ENCODE measurements at regions not wholly inside any gene's neighbourhood (a gene's known extent, or its start where the extent isn't known, plus 50 kb on each side); places are given as distances from the start of the nearest gene placed in this dataset.

DNA sequence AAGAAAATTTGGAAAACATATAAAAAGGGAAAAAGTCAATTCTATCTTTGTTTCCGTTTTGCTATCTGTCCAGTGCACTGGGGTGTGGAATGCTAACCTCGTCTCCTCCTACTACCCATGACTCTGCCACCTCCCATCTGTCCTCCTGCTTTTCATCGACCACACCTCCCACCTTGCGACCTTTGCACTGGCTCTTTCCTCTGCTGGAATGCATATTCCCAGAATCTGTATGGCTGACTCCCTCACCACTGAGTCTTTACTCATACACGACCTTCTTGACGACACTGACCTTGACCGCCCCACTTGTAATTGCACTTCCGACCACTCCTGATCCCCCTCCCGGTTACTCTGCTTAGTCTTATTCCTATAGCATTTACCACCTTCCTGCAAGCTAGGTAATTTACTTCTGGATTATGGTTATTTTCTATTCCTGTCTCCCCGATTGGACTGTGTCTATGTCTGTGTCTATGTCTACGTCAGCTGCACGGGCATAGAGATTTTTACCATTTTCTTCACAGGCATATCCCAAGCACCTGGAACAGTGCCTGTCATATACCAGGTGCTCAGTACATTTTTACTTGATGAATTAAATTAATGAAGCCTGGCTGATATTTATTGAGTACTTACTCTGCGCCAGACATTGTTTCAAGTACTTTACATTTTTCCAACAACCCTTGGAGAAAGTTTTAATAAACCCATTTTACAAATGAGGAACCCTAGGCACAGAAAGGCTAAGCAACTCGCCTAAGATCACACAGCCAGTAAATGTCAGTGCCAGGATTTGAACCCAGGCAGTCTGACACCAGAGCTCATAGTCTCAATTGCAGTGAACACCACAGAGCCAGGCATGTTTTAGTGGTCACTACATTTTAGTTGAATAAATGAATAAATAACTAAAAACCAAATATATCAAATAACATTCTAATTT, 54.0 kb upstream of the SLC22A11 start:
- TF ChIP-seq EZH2phosphoT487 (IDR thresholded peaks at IDR 0.05; ENCODE audit: insufficient read depth, low read depth) = no peak
- no peak for TF ChIP-seq EZH2 (IDR thresholded peaks at IDR 0.05; ENCODE audit: insufficient read depth, poor library complexity, severe bottlenecking)
